Panc1 (cell line): ENCODE measurements at regions not wholly inside any gene's neighbourhood (a gene's known extent, or its start where the extent isn't known, plus 50 kb on each side); places are given as distances from the start of the nearest gene placed in this dataset.

Experiments used
- CTCF ChIP-seq: fragments of 450-650 bp; IDR thresholded peaks from 2 replicates; pipeline ENCODE4 v1.5.1; 2017; ENCODE audit warnings: mild to moderate bottlenecking
- POLR2AphosphoS5 ChIP-seq: IDR thresholded peaks from 2 replicates; pipeline ENCODE4 v1.6.1; 2012; ENCODE audit warnings: mild to moderate bottlenecking, low read depth, low read length, moderate library complexity
- REST ChIP-seq, 2 experiments: IDR thresholded peaks; 2 replicates each; pipeline ENCODE4 v1.6.1; 2011 to 2012; ENCODE audit warnings: low read depth in 2 of 2, control low read depth in 1 of 2, low read length in 1 of 2, mild to moderate bottlenecking in 1 of 2, moderate library complexity in 1 of 2; ENCODE audit not compliant: insufficient read depth in 1 of 2
- SIN3A ChIP-seq: IDR thresholded peaks from 2 replicates; pipeline ENCODE4 v1.6.1; 2012; ENCODE audit warnings: low read depth, mild to moderate bottlenecking, low read length, moderate library complexity, borderline replicate concordance; ENCODE audit not compliant: insufficient read depth
- TCF7L2 ChIP-seq: IDR thresholded peaks from 2 replicates; pipeline ENCODE4 v1.6.1; 2011; ENCODE audit warnings: mild to moderate bottlenecking, low read depth, low read length, inconsistent platforms

- TF ChIP-seq CTCF (no peak), POLR2AphosphoS5 (no peak), REST (IDR thresholded peaks at IDR 0.05; ENCODE audit: insufficient read depth in 1 of 2, low read depth in 2 of 2, low read length in 1 of 2) (no peak), TCF7L2 (no peak), SIN3A (no peak)
Observed at GRCh38 chr2:35294636-35295263, 1060.8 kb upstream of the CRIM1 start.
